ENCODE measurements at regions not wholly inside any gene's neighbourhood (a gene's known extent, or its start where the extent isn't known, plus 50 kb on each side); places are given as distances from the start of the nearest gene placed in this dataset.

DNA sequence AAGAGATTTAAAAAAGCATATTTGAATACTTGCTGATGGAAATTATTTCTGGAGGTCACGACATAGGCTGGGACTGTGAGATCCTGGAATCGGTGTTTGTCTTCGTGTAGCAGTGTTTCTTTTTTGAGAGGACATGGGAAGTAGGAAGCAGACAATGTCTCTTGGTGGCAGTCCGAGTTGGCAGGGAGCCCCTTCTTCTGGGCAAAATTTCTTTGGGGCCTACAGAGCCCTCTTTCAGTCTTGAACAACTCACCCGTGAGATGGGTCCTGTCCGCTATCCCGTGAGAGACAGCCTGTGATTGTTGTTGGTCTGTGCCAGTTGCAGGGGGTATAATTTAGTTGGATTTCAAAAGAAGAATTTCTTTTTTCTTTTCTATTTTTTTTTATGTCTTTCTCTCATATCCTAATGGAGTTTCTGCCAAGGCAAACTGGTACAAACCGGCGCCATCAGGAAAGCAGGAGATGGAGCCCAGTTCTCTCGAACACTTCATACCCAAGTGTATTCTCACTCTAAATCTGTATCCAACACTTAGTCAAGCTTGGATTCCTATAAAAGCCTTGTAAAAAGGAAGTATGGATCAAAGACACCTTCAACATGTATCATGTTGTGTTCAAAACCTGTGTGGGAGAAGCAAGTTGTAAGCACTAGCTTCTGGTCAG is 785.1 kb downstream of the MAFB start:
- TF ChIP-seq, protein P1, sequence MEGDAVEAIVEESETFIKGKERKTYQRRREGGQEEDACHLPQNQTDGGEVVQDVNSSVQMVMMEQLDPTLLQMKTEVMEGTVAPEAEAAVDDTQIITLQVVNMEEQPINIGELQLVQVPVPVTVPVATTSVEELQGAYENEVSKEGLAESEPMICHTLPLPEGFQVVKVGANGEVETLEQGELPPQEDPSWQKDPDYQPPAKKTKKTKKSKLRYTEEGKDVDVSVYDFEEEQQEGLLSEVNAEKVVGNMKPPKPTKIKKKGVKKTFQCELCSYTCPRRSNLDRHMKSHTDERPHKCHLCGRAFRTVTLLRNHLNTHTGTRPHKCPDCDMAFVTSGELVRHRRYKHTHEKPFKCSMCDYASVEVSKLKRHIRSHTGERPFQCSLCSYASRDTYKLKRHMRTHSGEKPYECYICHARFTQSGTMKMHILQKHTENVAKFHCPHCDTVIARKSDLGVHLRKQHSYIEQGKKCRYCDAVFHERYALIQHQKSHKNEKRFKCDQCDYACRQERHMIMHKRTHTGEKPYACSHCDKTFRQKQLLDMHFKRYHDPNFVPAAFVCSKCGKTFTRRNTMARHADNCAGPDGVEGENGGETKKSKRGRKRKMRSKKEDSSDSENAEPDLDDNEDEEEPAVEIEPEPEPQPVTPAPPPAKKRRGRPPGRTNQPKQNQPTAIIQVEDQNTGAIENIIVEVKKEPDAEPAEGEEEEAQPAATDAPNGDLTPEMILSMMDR (conservative IDR thresholded peaks at IDR 0.05; ENCODE audit: low read length) = no peak
- TF ChIP-seq EZH2phosphoT487 (IDR thresholded peaks at IDR 0.05; ENCODE audit: borderline replicate concordance) = no peak
